ENCODE measurements at regions not wholly inside any gene's neighbourhood (a gene's known extent, or its start where the extent isn't known, plus 50 kb on each side); places are given as distances from the start of the nearest gene placed in this dataset.

GRCh38 chr10:131620904-131621303, 279.9 kb upstream of the PPP2R2D start:
- DNase-seq (ENCODE audit: extremely low read depth, low read depth) = no peak

GRCh38 chr10:131621784-131622624, 278.8 kb upstream of the PPP2R2D start:
- no peak for DNase-seq (ENCODE audit: extremely low read depth, low read depth)

- DNase-seq (ENCODE audit: extremely low read depth, low read depth) = no peak
These were observed 275.8 kb upstream of the PPP2R2D start for GRCh38 chr10:131625041-131625440.

GRCh38 chr10:131626274-131626673, 274.5 kb upstream of the PPP2R2D start:
- no peak for DNase-seq (ENCODE audit: extremely low read depth, low read depth)

- no peak for DNase-seq (ENCODE audit: extremely low read depth, low read depth)
These were observed 271.6 kb upstream of the PPP2R2D start for GRCh38 chr10:131629026-131629770.

- DNase-seq (ENCODE audit: extremely low read depth, low read depth) = no peak
These were observed 270.0 kb upstream of the PPP2R2D start for GRCh38 chr10:131630772-131631258.

- no peak for DNase-seq (ENCODE audit: extremely low read depth, low read depth)
These were observed 269.2 kb upstream of the PPP2R2D start for GRCh38 chr10:131631619-131632018.

GRCh38 chr10:131635564-131636015, 265.2 kb upstream of the PPP2R2D start:
- no peak for DNase-seq (ENCODE audit: extremely low read depth, low read depth)

GRCh38 chr10:131636116-131636515, 264.7 kb upstream of the PPP2R2D start:
- DNase-seq (ENCODE audit: extremely low read depth, low read depth) = no peak

- no peak for DNase-seq (ENCODE audit: extremely low read depth, low read depth)
These were observed 263.7 kb upstream of the PPP2R2D start for GRCh38 chr10:131636841-131637724.

GRCh38 chr10:131638049-131638879, 262.5 kb upstream of the PPP2R2D start:
- no peak for DNase-seq (ENCODE audit: extremely low read depth, low read depth)

GRCh38 chr10:131638880-131639278, 261.9 kb upstream of the PPP2R2D start:
- DNase-seq (ENCODE audit: extremely low read depth, low read depth) = no peak

GRCh38 chr10:131640045-131640644, 260.7 kb upstream of the PPP2R2D start:
- DNase-seq (ENCODE audit: extremely low read depth, low read depth) = no peak

GRCh38 chr10:131641231-131641630, 259.6 kb upstream of the PPP2R2D start:
- DNase-seq (ENCODE audit: extremely low read depth, low read depth) = no peak

GRCh38 chr10:131641898-131642297, 258.9 kb upstream of the PPP2R2D start:
- DNase-seq (ENCODE audit: extremely low read depth, low read depth) = no peak

GRCh38 chr10:131642966-131643365, 257.8 kb upstream of the PPP2R2D start:
- DNase-seq (ENCODE audit: extremely low read depth, low read depth) = no peak

GRCh38 chr10:131644289-131644688, 256.5 kb upstream of the PPP2R2D start:
- no peak for DNase-seq (ENCODE audit: extremely low read depth, low read depth)

GRCh38 chr10:131644864-131645658, 255.7 kb upstream of the PPP2R2D start:
- DNase-seq (ENCODE audit: extremely low read depth, low read depth) = no peak

- no peak for DNase-seq (ENCODE audit: extremely low read depth, low read depth)
These were observed 255.1 kb upstream of the PPP2R2D start for GRCh38 chr10:131645756-131646155.
